HTR-8/SVneo (cell line): ENCODE measurements at regions not wholly inside any gene's neighbourhood (a gene's known extent, or its start where the extent isn't known, plus 50 kb on each side); places are given as distances from the start of the nearest gene placed in this dataset.
A peak's percentile ranks its signal among the peaks of the same experiment; 100 is the strongest.

ENCODE experiments used
- DNase-seq: peaks from one replicate; pipeline ENCODE4 v3.0.0; 2011; ENCODE audit warnings: low spot score, mixed read lengths; ENCODE audit not compliant: insufficient read length
- FAIRE-seq: peaks from 2 replicates; lab custom pipeline; 2011; peaks lifted over from hg19 to GRCh38; lab: Jason Lieb, UNC

- DNase-seq, result no peak
Observed at GRCh38 chr9:89743216-89743572, 138.4 kb downstream of the GADD45G start.

GRCh38 chr9:89743573-89744254, 138.9 kb downstream of the GADD45G start:
- FAIRE-seq (no peak), DNase-seq (no peak)

More at GRCh38 chr9:89743216-89743572, 138.4 kb downstream of the GADD45G start:
- no peak for FAIRE-seq

- FAIRE-seq (no peak), DNase-seq (no peak)
Observed at GRCh38 chr9:89744255-89744648, 139.4 kb downstream of the GADD45G start.

- no peak for FAIRE-seq
Observed at GRCh38 chr9:89744730-89745129, 139.9 kb downstream of the GADD45G start.

GRCh38 chr9:89745601-89746376, 141.0 kb downstream of the GADD45G start:
- DNase-seq, result no peak
- FAIRE-seq, result no peak

More at GRCh38 chr9:89744730-89745129, 139.9 kb downstream of the GADD45G start:
- no peak for DNase-seq

- DNase-seq (no peak), FAIRE-seq (no peak)
Observed at GRCh38 chr9:89746385-89747116, 141.7 kb downstream of the GADD45G start.

GRCh38 chr9:89747596-89747995, 142.8 kb downstream of the GADD45G start:
- no peak for DNase-seq
- no peak for FAIRE-seq

GRCh38 chr9:89748021-89748670, 143.3 kb downstream of the GADD45G start:
- FAIRE-seq (no peak), DNase-seq (no peak)

- no peak for DNase-seq
- no peak for FAIRE-seq
Observed at GRCh38 chr9:89748831-89749499, 144.2 kb downstream of the GADD45G start.

GRCh38 chr9:89749500-89750116, 144.8 kb downstream of the GADD45G start:
- FAIRE-seq (peak; percentile 44), DNase-seq (no peak)

GRCh38 chr9:89750117-89750791, 145.4 kb downstream of the GADD45G start:
- FAIRE-seq (no peak), DNase-seq (no peak)

GRCh38 chr9:89751079-89751825, 146.4 kb downstream of the GADD45G start:
- FAIRE-seq, result no peak
- DNase-seq, result no peak

GRCh38 chr9:89752154-89752553, 147.3 kb downstream of the GADD45G start:
- DNase-seq, result no peak
- no peak for FAIRE-seq

- DNase-seq (no peak), FAIRE-seq (no peak)
Observed at GRCh38 chr9:89753472-89754055, 148.8 kb downstream of the GADD45G start.

- no peak for DNase-seq
- no peak for FAIRE-seq
Observed at GRCh38 chr9:89754193-89754592, 149.4 kb downstream of the GADD45G start.

GRCh38 chr9:89755821-89756220, 151.0 kb downstream of the GADD45G start:
- FAIRE-seq, result no peak
- DNase-seq, result no peak

- no peak for FAIRE-seq
Observed at GRCh38 chr9:89756891-89757537, 152.2 kb downstream of the GADD45G start.

More at GRCh38 chr9:89756891-89757537, 152.2 kb downstream of the GADD45G start:
- DNase-seq, result no peak
